ENCODE measurements at regions not wholly inside any gene's neighbourhood (a gene's known extent, or its start where the extent isn't known, plus 50 kb on each side); places are given as distances from the start of the nearest gene placed in this dataset.

DNA sequence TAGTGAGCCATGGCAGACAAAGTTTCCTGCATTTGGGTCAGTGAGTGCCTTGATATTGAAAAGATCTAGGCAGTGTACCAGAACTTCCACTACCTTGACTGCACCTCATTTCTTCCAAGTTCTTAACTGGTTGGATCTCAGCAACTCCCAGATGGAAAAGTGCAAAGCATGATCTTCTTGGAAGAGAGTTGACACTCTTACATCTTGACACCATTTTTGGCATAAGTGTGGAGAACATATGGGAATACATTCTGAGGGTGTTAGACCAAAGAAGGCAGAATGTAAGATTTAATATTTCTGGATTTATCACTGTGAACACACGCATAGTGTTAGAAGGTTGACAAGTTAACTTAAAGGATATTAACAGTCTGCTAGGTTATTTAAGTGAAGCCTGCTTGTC, 555.1 kb upstream of the CTNND2 start:
- TF ChIP-seq, protein P1, sequence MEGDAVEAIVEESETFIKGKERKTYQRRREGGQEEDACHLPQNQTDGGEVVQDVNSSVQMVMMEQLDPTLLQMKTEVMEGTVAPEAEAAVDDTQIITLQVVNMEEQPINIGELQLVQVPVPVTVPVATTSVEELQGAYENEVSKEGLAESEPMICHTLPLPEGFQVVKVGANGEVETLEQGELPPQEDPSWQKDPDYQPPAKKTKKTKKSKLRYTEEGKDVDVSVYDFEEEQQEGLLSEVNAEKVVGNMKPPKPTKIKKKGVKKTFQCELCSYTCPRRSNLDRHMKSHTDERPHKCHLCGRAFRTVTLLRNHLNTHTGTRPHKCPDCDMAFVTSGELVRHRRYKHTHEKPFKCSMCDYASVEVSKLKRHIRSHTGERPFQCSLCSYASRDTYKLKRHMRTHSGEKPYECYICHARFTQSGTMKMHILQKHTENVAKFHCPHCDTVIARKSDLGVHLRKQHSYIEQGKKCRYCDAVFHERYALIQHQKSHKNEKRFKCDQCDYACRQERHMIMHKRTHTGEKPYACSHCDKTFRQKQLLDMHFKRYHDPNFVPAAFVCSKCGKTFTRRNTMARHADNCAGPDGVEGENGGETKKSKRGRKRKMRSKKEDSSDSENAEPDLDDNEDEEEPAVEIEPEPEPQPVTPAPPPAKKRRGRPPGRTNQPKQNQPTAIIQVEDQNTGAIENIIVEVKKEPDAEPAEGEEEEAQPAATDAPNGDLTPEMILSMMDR (IDR thresholded peaks at IDR 0.05 in 8 of 11, conservative IDR thresholded peaks at IDR 0.05 in 3 of 11): no peak
- TF ChIP-seq POLR2A (IDR thresholded peaks at IDR 0.05) (no peak), POLR2AphosphoS5 (IDR thresholded peaks at IDR 0.05) (no peak)
